Smooth muscle cell (in vitro differentiated cells): ENCODE measurements at regions not wholly inside any gene's neighbourhood (a gene's known extent, or its start where the extent isn't known, plus 50 kb on each side); places are given as distances from the start of the nearest gene placed in this dataset.

Experiments used
- DNase-seq: peaks from one replicate; lab custom pipeline; 2025; ENCODE audit not compliant: unreplicated experiment; lab: John Stamatoyannopoulos, UW
- H2AFZ ChIP-seq: fragments of 200-600 bp; sonication (generic); 2 replicates; pipeline ENCODE4 v1.6.0; 2016; ENCODE audit warnings: antibody characterized with exemption, low read depth, mild to moderate bottlenecking
- H3F3A ChIP-seq: fragments of 200-600 bp; sonication (generic); 2 replicates; pipeline ENCODE4 v1.6.0; 2017; ENCODE audit warnings: antibody characterized with exemption, low read depth
- H3K27ac ChIP-seq: fragments of 200-600 bp; sonication (generic); 2 replicates; pipeline ENCODE4 v1.5.1; 2016; ENCODE audit warnings: low read depth, mild to moderate bottlenecking
- H3K27me3 ChIP-seq: fragments of 200-600 bp; sonication (generic); 2 replicates; pipeline ENCODE4 v1.6.1; 2016; ENCODE audit warnings: low read depth, mild to moderate bottlenecking
- H3K36me3 ChIP-seq: fragments of 200-600 bp; sonication (generic); 2 replicates; pipeline ENCODE4 v1.5.1; 2016; ENCODE audit warnings: low read depth
- H3K4me1 ChIP-seq: fragments of 200-600 bp; sonication (generic); 2 replicates; pipeline ENCODE4 v1.5.1; 2016; ENCODE audit warnings: low read depth
- H3K4me2 ChIP-seq: fragments of 200-600 bp; sonication (generic); 2 replicates; pipeline ENCODE4 v1.6.0; 2016; ENCODE audit warnings: mild to moderate bottlenecking
- H3K4me3 ChIP-seq: fragments of 200-600 bp; sonication (generic); 2 replicates; pipeline ENCODE4 v1.5.1; 2016; ENCODE audit warnings: mild to moderate bottlenecking
- H3K79me2 ChIP-seq: fragments of 200-600 bp; sonication (generic); 2 replicates; pipeline ENCODE4 v1.6.0; 2016; ENCODE audit warnings: low read depth, mild to moderate bottlenecking
- H3K9ac ChIP-seq: fragments of 200-600 bp; sonication (generic); 2 replicates; pipeline ENCODE4 v1.6.0; 2016; ENCODE audit warnings: low read depth
- H3K9me3 ChIP-seq: fragments of 200-600 bp; sonication (generic); replicated peaks from 2 replicates; pipeline ENCODE4 v1.5.1; 2016; ENCODE audit warnings: low read depth
- H4K20me1 ChIP-seq: fragments of 200-600 bp; sonication (generic); 2 replicates; pipeline ENCODE4 v1.6.0; 2016; ENCODE audit warnings: low read depth
- WGBS: methylation state at CpG from one replicate; pipeline ENCODE4 v1.1.7; 2016; ENCODE audit warnings: low lambda C conversion rate; 5-methylcytosine and 5-hydroxymethylcytosine counted together
- TF ChIP-seq, protein P1 (sequence below): fragments of 200-600 bp; sonication (generic); IDR thresholded peaks from 2 replicates; pipeline ENCODE4 v1.5.1; 2017; ENCODE audit warnings: borderline replicate concordance, mild to moderate bottlenecking, antibody characterized with exemption; ENCODE audit not compliant: insufficient read depth, poor library complexity, severe bottlenecking

DNA sequence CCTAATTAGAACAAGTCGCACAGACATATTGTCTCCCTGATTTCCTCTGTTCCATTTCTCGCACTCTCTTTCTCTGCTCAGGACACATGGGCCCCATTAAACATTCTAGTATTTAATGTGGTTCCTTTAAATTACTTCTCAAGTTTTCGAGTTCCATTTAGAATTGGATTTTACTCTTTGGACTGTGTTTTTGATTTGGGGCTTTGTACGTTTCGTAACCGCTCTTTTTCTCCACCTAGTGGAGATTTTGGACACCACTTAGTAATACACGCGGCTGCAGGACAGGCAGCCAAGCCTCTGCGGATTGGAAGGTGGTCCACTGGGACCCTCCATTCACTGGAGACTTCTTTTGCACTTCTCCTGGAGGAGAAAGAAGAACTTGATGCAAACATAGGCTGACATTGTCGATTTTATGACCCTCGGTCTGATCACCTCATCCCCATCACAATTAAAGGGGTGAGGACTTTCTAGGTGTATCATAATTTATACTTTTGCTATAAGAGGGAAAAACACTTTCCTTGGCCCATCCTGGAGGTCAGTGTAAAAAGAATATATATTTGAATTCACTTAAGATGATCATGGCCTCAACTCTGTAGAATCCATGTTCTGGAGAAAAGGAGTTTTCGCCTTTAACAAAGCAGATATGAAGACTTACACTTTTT is 85.7 kb downstream of the NOG start:
- Histone ChIP-seq H3K79me2 (no peaks in the 10 kb centered on the region), H3F3A (peaks cover 4% of the 10 kb centered on the region), H3K4me1 (peaks cover 5% of the 10 kb centered on the region), H3K27me3 (peaks cover 40% of the 10 kb centered on the region), H3K9ac (no peak overlapping the region), H3K27ac (peak overlapping the region; percentile 90), H3K4me2 (peak overlapping the region; percentile 81), H2AFZ (peak overlapping the region; percentile 56), H3K36me3 (no peaks in the 10 kb centered on the region), H3K4me3 (peak overlapping the region; percentile 44), H4K20me1 (no peaks in the 10 kb centered on the region), H3K9me3 (no peaks in the 10 kb centered on the region)
- WGBS: 11% methylated on average over 12 of the region's 12 CpGs
- TF ChIP-seq, protein P1, sequence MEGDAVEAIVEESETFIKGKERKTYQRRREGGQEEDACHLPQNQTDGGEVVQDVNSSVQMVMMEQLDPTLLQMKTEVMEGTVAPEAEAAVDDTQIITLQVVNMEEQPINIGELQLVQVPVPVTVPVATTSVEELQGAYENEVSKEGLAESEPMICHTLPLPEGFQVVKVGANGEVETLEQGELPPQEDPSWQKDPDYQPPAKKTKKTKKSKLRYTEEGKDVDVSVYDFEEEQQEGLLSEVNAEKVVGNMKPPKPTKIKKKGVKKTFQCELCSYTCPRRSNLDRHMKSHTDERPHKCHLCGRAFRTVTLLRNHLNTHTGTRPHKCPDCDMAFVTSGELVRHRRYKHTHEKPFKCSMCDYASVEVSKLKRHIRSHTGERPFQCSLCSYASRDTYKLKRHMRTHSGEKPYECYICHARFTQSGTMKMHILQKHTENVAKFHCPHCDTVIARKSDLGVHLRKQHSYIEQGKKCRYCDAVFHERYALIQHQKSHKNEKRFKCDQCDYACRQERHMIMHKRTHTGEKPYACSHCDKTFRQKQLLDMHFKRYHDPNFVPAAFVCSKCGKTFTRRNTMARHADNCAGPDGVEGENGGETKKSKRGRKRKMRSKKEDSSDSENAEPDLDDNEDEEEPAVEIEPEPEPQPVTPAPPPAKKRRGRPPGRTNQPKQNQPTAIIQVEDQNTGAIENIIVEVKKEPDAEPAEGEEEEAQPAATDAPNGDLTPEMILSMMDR: peak; percentile 49
- DNase-seq: no peak

DNA sequence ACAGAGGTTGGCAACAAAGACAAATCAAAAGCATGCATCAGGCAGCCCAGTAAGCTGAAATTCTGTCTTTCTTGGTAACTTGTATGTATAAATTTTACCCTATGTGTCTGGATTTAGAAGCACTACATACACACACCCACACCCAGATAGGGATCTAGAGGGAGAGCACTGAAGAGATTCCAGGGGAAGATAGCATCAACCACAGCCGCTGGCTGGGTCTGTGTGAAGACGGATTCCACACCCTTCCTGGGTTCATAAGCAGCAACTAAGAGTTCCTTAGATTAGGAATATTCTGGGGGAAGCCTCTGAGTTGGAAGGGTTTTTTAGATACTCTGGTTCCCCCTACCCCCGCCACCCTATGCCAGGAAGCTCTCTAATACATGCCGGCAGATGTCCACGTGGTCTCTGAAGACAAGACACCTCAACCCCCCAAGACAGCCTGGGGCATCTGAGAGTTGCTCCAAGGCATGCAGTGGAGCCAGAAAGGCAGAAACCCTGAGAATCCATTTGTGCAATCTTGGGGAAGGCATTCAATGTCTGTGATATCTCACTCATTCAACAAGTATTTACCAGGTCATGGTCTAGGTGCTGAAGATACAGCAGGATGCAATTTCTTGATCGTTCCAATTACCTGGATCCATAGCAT is 86.4 kb downstream of the NOG start:
- Histone ChIP-seq H3K9ac (peak overlapping the region; percentile 56), H3K4me2 (peak overlapping the region; percentile 81), H3K27ac (peak overlapping the region; percentile 90), H3K36me3 (no peaks in the 10 kb centered on the region), H3K27me3 (peaks cover 38% of the 10 kb centered on the region), H4K20me1 (no peaks in the 10 kb centered on the region), H3K4me1 (peaks cover 5% of the 10 kb centered on the region), H3K79me2 (no peaks in the 10 kb centered on the region), H3K4me3 (no peak overlapping the region), H3K9me3 (no peaks in the 10 kb centered on the region), H2AFZ (no peak overlapping the region), H3F3A (peaks cover 4% of the 10 kb centered on the region)
- 26% methylated on average over 6 of the region's 6 CpGs for WGBS
- DNase-seq: no peak
- TF ChIP-seq, protein P1: no peak

DNA sequence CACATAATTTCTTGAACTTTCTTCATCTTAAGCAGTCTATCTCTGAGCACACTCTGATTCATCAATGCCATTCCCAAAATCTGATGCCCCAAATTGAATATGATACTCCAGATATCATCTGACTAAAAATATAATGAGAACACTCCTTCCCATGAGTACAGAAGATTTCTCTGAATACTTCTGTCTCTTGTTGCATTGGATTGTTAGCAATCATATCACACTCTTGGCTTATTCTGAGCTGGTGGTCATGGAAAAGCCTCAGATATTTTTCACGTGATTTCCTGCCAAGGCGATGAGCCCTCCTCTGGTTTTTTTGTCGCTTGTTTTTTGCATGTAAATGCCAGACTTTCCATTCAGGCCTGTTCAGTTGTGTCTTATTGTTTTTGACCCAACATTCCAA is 87.2 kb downstream of the NOG start:
- H3K9ac ChIP-seq: no peak overlapping the region
- WGBS: 74% methylated on average over 3 of the region's 3 CpGs

More for the DNA sequence above, 87.2 kb downstream of the NOG start:
- TF ChIP-seq, protein P1: no peak
- H2AFZ ChIP-seq: no peak overlapping the region
- no peaks in the 10 kb centered on the region for H3K36me3 ChIP-seq
- no peaks in the 10 kb centered on the region for H3K79me2 ChIP-seq
- H3K4me3 ChIP-seq: no peak overlapping the region
- H3K27ac ChIP-seq: peak overlapping the region; percentile 90
- H3K4me2 ChIP-seq: peak overlapping the region; percentile 13
- H3F3A ChIP-seq: peaks cover 4% of the 10 kb centered on the region
- H3K4me1 ChIP-seq: peaks cover 5% of the 10 kb centered on the region
- DNase-seq: no peak
- H3K9me3 ChIP-seq: no peaks in the 10 kb centered on the region
- no peaks in the 10 kb centered on the region for H4K20me1 ChIP-seq
- H3K27me3 ChIP-seq: peaks cover 32% of the 10 kb centered on the region
